T follicular helper cell (primary cell): ENCODE measurements at regions not wholly inside any gene's neighbourhood (a gene's known extent, or its start where the extent isn't known, plus 50 kb on each side); places are given as distances from the start of the nearest gene placed in this dataset.

Experiments used
- DNase-seq: peaks from one replicate; pipeline ENCODE4 v3.0.0-alpha.2; 2020; ENCODE audit warnings: low read depth

- DNase-seq = no peak
These were observed 402.6 kb upstream of the TBL1XR1 start for GRCh38 chr3:177599837-177600236.

- no peak for DNase-seq
These were observed 403.1 kb upstream of the TBL1XR1 start for GRCh38 chr3:177600411-177600810.

- DNase-seq = no peak
These were observed 403.9 kb upstream of the TBL1XR1 start for GRCh38 chr3:177601152-177601551.

- DNase-seq = no peak
These were observed 405.4 kb upstream of the TBL1XR1 start for GRCh38 chr3:177602601-177603147.

GRCh38 chr3:177603148-177603603 is 405.9 kb upstream of the TBL1XR1 start:
- no peak for DNase-seq

GRCh38 chr3:177604181-177604580 is 406.9 kb upstream of the TBL1XR1 start:
- DNase-seq = no peak

- DNase-seq = no peak
These were observed 409.6 kb upstream of the TBL1XR1 start for GRCh38 chr3:177606891-177607290.

GRCh38 chr3:177607589-177607988 is 410.3 kb upstream of the TBL1XR1 start:
- no peak for DNase-seq

GRCh38 chr3:177608443-177608842 is 411.2 kb upstream of the TBL1XR1 start:
- no peak for DNase-seq

GRCh38 chr3:177609613-177610012 is 412.3 kb upstream of the TBL1XR1 start:
- no peak for DNase-seq

GRCh38 chr3:177610262-177610661 is 413.0 kb upstream of the TBL1XR1 start:
- DNase-seq = no peak

- peak; percentile 6 for DNase-seq
These were observed 413.7 kb upstream of the TBL1XR1 start for GRCh38 chr3:177610686-177611633.

- no peak for DNase-seq
These were observed 414.6 kb upstream of the TBL1XR1 start for GRCh38 chr3:177611752-177612334.

GRCh38 chr3:177613901-177614300 is 416.6 kb upstream of the TBL1XR1 start:
- DNase-seq = no peak

- DNase-seq = no peak
These were observed 417.7 kb upstream of the TBL1XR1 start for GRCh38 chr3:177615015-177615414.

GRCh38 chr3:177618873-177619733 is 421.8 kb upstream of the TBL1XR1 start:
- no peak for DNase-seq

GRCh38 chr3:177620073-177620472 is 422.8 kb upstream of the TBL1XR1 start:
- DNase-seq = no peak

GRCh38 chr3:177622520-177622919 is 425.2 kb upstream of the TBL1XR1 start:
- DNase-seq = no peak

GRCh38 chr3:177622982-177623617 is 425.8 kb upstream of the TBL1XR1 start:
- no peak for DNase-seq

GRCh38 chr3:177624528-177625495 is 427.5 kb upstream of the TBL1XR1 start:
- DNase-seq = peak; percentile 15
